ENCODE measurements at regions not wholly inside any gene's neighbourhood (a gene's known extent, or its start where the extent isn't known, plus 50 kb on each side); places are given as distances from the start of the nearest gene placed in this dataset.
A peak's percentile ranks its signal among the peaks of the same experiment; 100 is the strongest.

GRCh38 chr6:140433072-140433471 is 1058.6 kb upstream of the CITED2 start:
- H3K9me3 ChIP-seq (ENCODE audit: low read length): no peaks in the 10 kb centered on the region
- no peaks in the 10 kb centered on the region for H3K9me2 ChIP-seq (replicated peaks; ENCODE audit: insufficient read depth, low read length)
- no peaks in the 10 kb centered on the region for H4K20me1 ChIP-seq (ENCODE audit: insufficient read depth, low read depth, low read length)
- H3K9ac ChIP-seq (ENCODE audit: low read length): no peak overlapping the region
- H3K4me2 ChIP-seq (ENCODE audit: low read depth, low read length, poor library complexity, severe bottlenecking): no peak overlapping the region
- H3K36me3 ChIP-seq (ENCODE audit: insufficient read depth, low read length): no peaks in the 10 kb centered on the region
- no peak for DNase-seq
- no peak overlapping the region for H3K27ac ChIP-seq (ENCODE audit: low read length)
- H2AFZ ChIP-seq (ENCODE audit: low read length): no peak overlapping the region
- no peaks in the 10 kb centered on the region for H3K4me1 ChIP-seq (ENCODE audit: low read length)
- H3K79me2 ChIP-seq (ENCODE audit: low read length): no peaks in the 10 kb centered on the region
- no peaks in the 10 kb centered on the region for H3K27me3 ChIP-seq (ENCODE audit: low read length)
- no peak overlapping the region for H3K4me3 ChIP-seq (ENCODE audit: low read length)

- no peaks in the 10 kb centered on the region for H3K9me3 ChIP-seq (ENCODE audit: low read length)
- no peak overlapping the region for H3K9ac ChIP-seq (ENCODE audit: low read length)
- no peak overlapping the region for H3K4me3 ChIP-seq (ENCODE audit: low read length)
- no peaks in the 10 kb centered on the region for H4K20me1 ChIP-seq (ENCODE audit: insufficient read depth, low read depth, low read length)
- H3K27ac ChIP-seq (ENCODE audit: low read length): no peak overlapping the region
- H3K4me2 ChIP-seq (ENCODE audit: low read depth, low read length, poor library complexity, severe bottlenecking): no peak overlapping the region
- H3K27me3 ChIP-seq (ENCODE audit: low read length): no peaks in the 10 kb centered on the region
- H3K9me2 ChIP-seq (replicated peaks; ENCODE audit: insufficient read depth, low read length): no peaks in the 10 kb centered on the region
- no peaks in the 10 kb centered on the region for H3K4me1 ChIP-seq (ENCODE audit: low read length)
- no peaks in the 10 kb centered on the region for H3K36me3 ChIP-seq (ENCODE audit: insufficient read depth, low read length)
- peak; percentile 40 for DNase-seq
- H2AFZ ChIP-seq (ENCODE audit: low read length): no peak overlapping the region
- no peaks in the 10 kb centered on the region for H3K79me2 ChIP-seq (ENCODE audit: low read length)
Observed at GRCh38 chr6:140427842-140428241, 1053.4 kb upstream of the CITED2 start.

DNA sequence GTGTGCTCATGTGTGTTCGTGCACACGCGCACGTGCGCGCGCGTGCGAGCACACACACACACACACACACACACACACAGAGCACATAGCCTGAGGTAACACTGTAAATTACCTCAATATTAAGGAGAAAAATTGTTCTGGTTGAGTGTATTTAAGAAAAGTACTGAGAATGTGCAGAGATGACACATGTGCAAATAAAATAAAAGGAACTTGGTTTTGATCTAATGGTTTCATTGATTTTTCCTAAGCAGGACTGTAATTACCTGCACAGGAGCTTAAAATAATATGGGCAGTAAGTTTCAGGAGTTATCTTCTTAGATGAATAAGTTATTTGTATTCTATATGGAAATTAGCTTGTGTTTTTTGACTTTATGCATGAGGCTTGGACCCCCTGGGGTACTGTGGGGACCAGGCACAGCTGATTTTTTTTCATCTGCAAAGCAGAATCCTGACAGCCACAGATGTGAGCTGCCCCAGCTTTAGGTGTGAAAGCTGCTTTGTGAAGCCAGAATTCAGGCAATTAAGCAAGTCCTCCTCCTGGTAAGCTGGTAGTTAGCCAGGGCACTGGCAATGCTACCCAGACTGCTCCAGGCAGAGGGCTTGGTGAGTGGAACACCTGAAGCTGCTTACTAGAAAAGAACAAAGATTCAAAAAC is 1040.6 kb upstream of the CITED2 start:
- H3K9ac ChIP-seq (ENCODE audit: low read length): no peak overlapping the region
- H3K4me2 ChIP-seq (ENCODE audit: low read depth, low read length, poor library complexity, severe bottlenecking): no peak overlapping the region
- H3K27me3 ChIP-seq (ENCODE audit: low read length): no peaks in the 10 kb centered on the region
- H3K9me3 ChIP-seq (ENCODE audit: low read length): peaks cover 4% of the 10 kb centered on the region; the same call in 1 of the 2 replicates
- no peak for DNase-seq
- no peaks in the 10 kb centered on the region for H3K79me2 ChIP-seq (ENCODE audit: low read length)
- H3K27ac ChIP-seq (ENCODE audit: low read length): no peak overlapping the region
- no peaks in the 10 kb centered on the region for H3K9me2 ChIP-seq (replicated peaks; ENCODE audit: insufficient read depth, low read length)
- no peaks in the 10 kb centered on the region for H3K4me1 ChIP-seq (ENCODE audit: low read length)
- H3K4me3 ChIP-seq (ENCODE audit: low read length): no peak overlapping the region
- no peaks in the 10 kb centered on the region for H3K36me3 ChIP-seq (ENCODE audit: insufficient read depth, low read length)
- no peaks in the 10 kb centered on the region for H4K20me1 ChIP-seq (ENCODE audit: insufficient read depth, low read depth, low read length)
- no peak overlapping the region for H2AFZ ChIP-seq (ENCODE audit: low read length)

- Histone ChIP-seq H3K4me3 (ENCODE audit: low read length) (no peak overlapping the region), H3K27ac (ENCODE audit: low read length) (no peak overlapping the region), H3K27me3 (ENCODE audit: low read length) (no peaks in the 10 kb centered on the region), H2AFZ (ENCODE audit: low read length) (no peak overlapping the region), H3K9ac (ENCODE audit: low read length) (no peak overlapping the region), H3K4me2 (ENCODE audit: low read depth, low read length, poor library complexity, severe bottlenecking) (no peak overlapping the region), H3K4me1 (ENCODE audit: low read length) (no peaks in the 10 kb centered on the region), H3K79me2 (ENCODE audit: low read length) (no peaks in the 10 kb centered on the region), H4K20me1 (ENCODE audit: insufficient read depth, low read depth, low read length) (no peaks in the 10 kb centered on the region), H3K36me3 (ENCODE audit: insufficient read depth, low read length) (no peaks in the 10 kb centered on the region), H3K9me3 (ENCODE audit: low read length) (no peaks in the 10 kb centered on the region), H3K9me2 (replicated peaks; ENCODE audit: insufficient read depth, low read length) (no peaks in the 10 kb centered on the region)
- DNase-seq: no peak
Observed at GRCh38 chr6:140403020-140403419, 1028.6 kb upstream of the CITED2 start.

GRCh38 chr6:140401761-140402160 is 1027.3 kb upstream of the CITED2 start:
- no peak overlapping the region for H2AFZ ChIP-seq (ENCODE audit: low read length)
- H3K4me2 ChIP-seq (ENCODE audit: low read depth, low read length, poor library complexity, severe bottlenecking): no peak overlapping the region
- H3K27ac ChIP-seq (ENCODE audit: low read length): no peak overlapping the region
- H3K9me3 ChIP-seq (ENCODE audit: low read length): no peaks in the 10 kb centered on the region
- H3K79me2 ChIP-seq (ENCODE audit: low read length): no peaks in the 10 kb centered on the region
- DNase-seq: no peak
- no peaks in the 10 kb centered on the region for H4K20me1 ChIP-seq (ENCODE audit: insufficient read depth, low read depth, low read length)
- H3K4me3 ChIP-seq (ENCODE audit: low read length): no peak overlapping the region
- no peaks in the 10 kb centered on the region for H3K36me3 ChIP-seq (ENCODE audit: insufficient read depth, low read length)
- no peaks in the 10 kb centered on the region for H3K27me3 ChIP-seq (ENCODE audit: low read length)
- H3K9me2 ChIP-seq (replicated peaks; ENCODE audit: insufficient read depth, low read length): no peaks in the 10 kb centered on the region
- H3K4me1 ChIP-seq (ENCODE audit: low read length): no peaks in the 10 kb centered on the region
- H3K9ac ChIP-seq (ENCODE audit: low read length): no peak overlapping the region

DNA sequence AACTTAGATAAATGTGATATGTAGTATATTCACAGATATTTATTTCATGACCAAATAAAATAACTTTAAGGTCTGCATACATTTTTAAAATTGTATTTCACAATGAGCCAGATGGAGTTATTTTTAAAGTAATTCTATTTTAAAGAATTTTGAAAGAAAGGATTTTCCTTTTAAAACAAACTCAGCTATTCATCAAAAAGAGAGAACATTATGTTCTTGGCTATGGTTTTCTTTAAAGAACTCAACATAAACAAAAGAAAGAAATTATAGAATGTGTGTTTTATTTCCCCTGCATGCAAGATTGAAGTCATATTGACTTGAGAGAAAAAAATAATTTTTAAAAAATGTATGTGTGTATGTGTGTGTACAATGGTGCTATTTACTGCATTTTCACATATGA is 1023.6 kb upstream of the CITED2 start:
- no peaks in the 10 kb centered on the region for H4K20me1 ChIP-seq (ENCODE audit: insufficient read depth, low read depth, low read length)
- no peak overlapping the region for H3K4me3 ChIP-seq (ENCODE audit: low read length)
- no peak overlapping the region for H3K4me2 ChIP-seq (ENCODE audit: low read depth, low read length, poor library complexity, severe bottlenecking)
- H3K9me2 ChIP-seq (replicated peaks; ENCODE audit: insufficient read depth, low read length): no peaks in the 10 kb centered on the region
- H3K36me3 ChIP-seq (ENCODE audit: insufficient read depth, low read length): no peaks in the 10 kb centered on the region
- H2AFZ ChIP-seq (ENCODE audit: low read length): no peak overlapping the region
- H3K27ac ChIP-seq (ENCODE audit: low read length): no peak overlapping the region
- no peak overlapping the region for H3K9ac ChIP-seq (ENCODE audit: low read length)
- H3K79me2 ChIP-seq (ENCODE audit: low read length): no peaks in the 10 kb centered on the region
- no peaks in the 10 kb centered on the region for H3K27me3 ChIP-seq (ENCODE audit: low read length)
- no peaks in the 10 kb centered on the region for H3K9me3 ChIP-seq (ENCODE audit: low read length)
- DNase-seq: no peak
- H3K4me1 ChIP-seq (ENCODE audit: low read length): no peaks in the 10 kb centered on the region

GRCh38 chr6:140397106-140397505 is 1022.7 kb upstream of the CITED2 start:
- Histone ChIP-seq H3K4me2 (ENCODE audit: low read depth, low read length, poor library complexity, severe bottlenecking) (no peak overlapping the region), H3K4me1 (ENCODE audit: low read length) (no peaks in the 10 kb centered on the region), H3K9me2 (replicated peaks; ENCODE audit: insufficient read depth, low read length) (no peaks in the 10 kb centered on the region), H2AFZ (ENCODE audit: low read length) (no peak overlapping the region), H4K20me1 (ENCODE audit: insufficient read depth, low read depth, low read length) (no peaks in the 10 kb centered on the region), H3K27me3 (ENCODE audit: low read length) (no peaks in the 10 kb centered on the region), H3K79me2 (ENCODE audit: low read length) (no peaks in the 10 kb centered on the region), H3K27ac (ENCODE audit: low read length) (no peak overlapping the region), H3K4me3 (ENCODE audit: low read length) (no peak overlapping the region), H3K9me3 (ENCODE audit: low read length) (no peaks in the 10 kb centered on the region), H3K36me3 (ENCODE audit: insufficient read depth, low read length) (no peaks in the 10 kb centered on the region), H3K9ac (ENCODE audit: low read length) (no peak overlapping the region)
- DNase-seq: no peak

GRCh38 chr6:140393665-140394540 is 1019.5 kb upstream of the CITED2 start:
- Histone ChIP-seq H3K9ac (ENCODE audit: low read length) (no peak overlapping the region), H3K27ac (ENCODE audit: low read length) (no peak overlapping the region), H4K20me1 (ENCODE audit: insufficient read depth, low read depth, low read length) (no peaks in the 10 kb centered on the region), H3K79me2 (ENCODE audit: low read length) (no peaks in the 10 kb centered on the region), H3K4me1 (ENCODE audit: low read length) (no peaks in the 10 kb centered on the region), H3K4me2 (ENCODE audit: low read depth, low read length, poor library complexity, severe bottlenecking) (no peak overlapping the region), H3K9me2 (replicated peaks; ENCODE audit: insufficient read depth, low read length) (no peaks in the 10 kb centered on the region), H3K27me3 (ENCODE audit: low read length) (no peaks in the 10 kb centered on the region), H3K36me3 (ENCODE audit: insufficient read depth, low read length) (no peaks in the 10 kb centered on the region), H2AFZ (ENCODE audit: low read length) (no peak overlapping the region), H3K9me3 (ENCODE audit: low read length) (no peaks in the 10 kb centered on the region), H3K4me3 (ENCODE audit: low read length) (no peak overlapping the region)
- DNase-seq: no peak

Data from Karpas-422 (cell line).